OCI-LY7 (cell line): ENCODE measurements at regions not wholly inside any gene's neighbourhood (a gene's known extent, or its start where the extent isn't known, plus 50 kb on each side); places are given as distances from the start of the nearest gene placed in this dataset.

Source experiments
- CTCF ChIP-seq: fragments of 200-600 bp; sonication (generic); conservative IDR thresholded peaks from 2 replicates; pipeline ENCODE4 v1.5.1; 2014; ENCODE audit warnings: mild to moderate bottlenecking, antibody characterized with exemption, low read length, moderate library complexity, mixed read lengths
- EZH2phosphoT487 ChIP-seq: fragments of 200-600 bp; sonication (generic); IDR thresholded peaks from 2 replicates; pipeline ENCODE4 v1.6.1; 2018; ENCODE audit warnings: low read depth, borderline replicate concordance, mild to moderate bottlenecking, mixed run types, antibody characterized with exemption, low read length, moderate library complexity, mixed read lengths

DNA sequence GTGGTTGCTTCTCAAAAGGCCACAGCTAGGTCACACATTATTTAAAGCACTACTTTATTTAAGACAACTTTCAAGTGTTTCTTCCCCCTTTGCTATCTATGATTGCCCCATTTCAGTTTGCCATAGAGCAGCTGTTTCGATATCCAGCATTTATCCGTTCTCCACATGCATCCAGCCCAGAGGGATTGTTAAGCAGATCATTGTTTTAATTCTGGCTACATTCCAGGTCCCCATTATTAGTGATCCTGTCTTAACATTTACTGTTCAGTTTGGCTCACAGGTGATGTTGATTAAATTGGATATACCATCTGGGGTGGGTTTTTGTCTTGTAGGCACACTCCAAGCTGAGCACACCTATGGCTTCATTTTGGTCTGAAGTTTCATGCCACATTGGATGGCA is 638.7 kb downstream of the ZEB2 start:
- no peak for TF ChIP-seq CTCF
- TF ChIP-seq EZH2phosphoT487: no peak
